Astrocyte of the cerebellum (primary cell): ENCODE measurements at regions not wholly inside any gene's neighbourhood (a gene's known extent, or its start where the extent isn't known, plus 50 kb on each side); places are given as distances from the start of the nearest gene placed in this dataset.
"Not testable (repeated sequence)": the region's sequence is repeated elsewhere in the genome, so short reads cannot be mapped to it uniquely, and the experiment has no call there.

Experiments used
- DNase-seq: peaks from one replicate; pipeline ENCODE4 v3.0.0-alpha.2; 2011; ENCODE audit warnings: low read depth
- H3K4me3 ChIP-seq: 2 replicates; pipeline ENCODE4 v1.5.1; 2011; ENCODE audit warnings: mild to moderate bottlenecking, low read depth, low read length, moderate library complexity
- in situ Hi-C: cut with HindIII; loops from 2 replicates; pipeline ENCODE4 v1.10.0; 2017; ENCODE audit warnings: low sequenced_read_pairs

DNA sequence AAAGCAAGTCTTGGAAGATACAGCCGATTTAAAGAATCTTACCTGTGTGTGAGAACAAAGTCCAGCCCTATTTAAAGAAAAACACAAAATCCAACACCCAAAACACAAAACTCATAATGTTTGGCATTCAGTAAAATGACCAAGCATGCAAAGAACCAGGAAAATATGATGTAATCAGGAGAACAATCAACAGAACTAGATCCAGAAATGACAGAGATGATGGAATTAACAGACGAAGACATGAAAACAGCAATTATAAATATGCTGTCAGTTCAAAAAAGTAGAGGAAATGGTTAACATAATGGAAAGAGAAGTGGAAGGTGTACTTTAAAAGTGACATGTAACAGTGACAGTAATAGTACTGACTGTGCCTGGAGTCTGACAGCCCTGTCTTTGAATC is 56.1 kb upstream of the ERV3-1 start:
- in situ Hi-C loops, DNase-seq, H3K4me3 ChIP-seq: not testable (repeated sequence)

- H3K4me3 ChIP-seq, in situ Hi-C loops: not testable (repeated sequence)
These were observed 52.8 kb upstream of the ERV3-1 start for GRCh38 chr7:65059247-65059646.

More at GRCh38 chr7:65059247-65059646, 52.8 kb upstream of the ERV3-1 start:
- DNase-seq: not testable (repeated sequence)
